RWPE1 (cell line): ENCODE measurements at regions not wholly inside any gene's neighbourhood (a gene's known extent, or its start where the extent isn't known, plus 50 kb on each side); places are given as distances from the start of the nearest gene placed in this dataset.

Experiments
- CTCF ChIA-PET: fragments of 350-600 bp; sonication (Branson Sonifier 250); formaldehyde crosslinking; extraction: SDS; loops from one replicate; lab custom pipeline; 2021; lab: Yijun Ruan, JAX
- POLR2A ChIA-PET: fragments of 400-600 bp; formaldehyde crosslinking; extraction: SDS; loops from one replicate; lab custom pipeline; 2020; ENCODE audit warnings: antibody characterized with exemption; ENCODE audit not compliant: low non-redundant PET; lab: Yijun Ruan, JAX
- DNase-seq: peaks from one replicate; pipeline ENCODE4 v3.0.0; 2012; ENCODE audit warnings: low spot score
- H3K27ac ChIP-seq: fragments of 450-650 bp; 2 replicates; pipeline ENCODE4 v1.5.1; 2017
- CTCF ChIP-seq: fragments of 450-650 bp; conservative IDR thresholded peaks from 2 replicates; pipeline ENCODE4 v1.5.1; 2017; ENCODE audit warnings: low read depth, mild to moderate bottlenecking

DNA sequence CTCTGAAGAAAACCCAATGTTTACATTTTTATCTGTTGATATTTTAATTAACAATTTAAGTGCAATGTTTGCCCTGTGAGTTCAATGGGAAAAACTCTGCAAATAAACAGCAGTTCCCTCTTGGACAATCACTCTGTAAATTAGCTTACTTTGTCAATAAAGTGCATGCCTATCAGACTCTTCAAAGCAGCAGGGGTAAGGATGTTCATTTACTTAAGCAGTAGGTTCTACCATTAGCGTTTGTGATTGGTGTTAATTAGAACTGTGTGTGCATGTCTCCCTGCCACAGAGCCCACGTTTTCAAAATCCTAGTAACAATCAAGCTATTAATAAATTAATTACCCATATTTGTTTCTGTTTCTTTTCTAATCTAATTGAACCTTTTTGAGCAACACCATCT lies 1921.6 kb upstream of the WWC1 start:
- H3K27ac ChIP-seq: no peak overlapping the region
- no peak for DNase-seq
- no peak for TF ChIP-seq CTCF
- ChIA-PET POLR2A (no interaction called here), CTCF (interaction anchor here (0.6 kb wide), 1 partner anchor 29 kb away, joined by 4 read pairs; no protein-coding TSS in a partner anchor)

GRCh38 chr5:166370928-166371690 lies 1920.3 kb upstream of the WWC1 start:
- peak; percentile 9 for DNase-seq
- TF ChIP-seq CTCF: no peak
- POLR2A ChIA-PET: no interaction called here
- CTCF ChIA-PET: no interaction called here
- no peak overlapping the region for H3K27ac ChIP-seq

DNA sequence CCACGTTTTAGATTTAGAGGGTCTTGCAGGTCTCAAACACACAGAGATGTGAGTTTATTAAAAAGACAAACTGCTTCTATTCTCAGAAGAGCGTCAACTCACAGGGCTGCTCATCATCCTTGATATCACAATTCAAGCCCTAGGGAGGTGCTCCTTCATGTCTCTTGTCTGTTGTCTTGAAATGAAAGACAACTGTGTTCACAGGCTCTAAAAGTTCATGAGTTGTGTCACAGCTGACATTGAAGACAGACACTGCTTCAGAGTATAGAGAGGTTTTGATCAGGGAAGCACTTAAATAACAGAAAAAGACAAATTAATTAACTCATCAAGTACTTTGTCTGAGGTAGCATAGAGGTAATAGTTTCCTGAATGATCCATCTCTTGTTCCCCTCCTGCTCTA lies 1917.6 kb upstream of the WWC1 start:
- DNase-seq: no peak
- POLR2A ChIA-PET: no interaction called here
- TF ChIP-seq CTCF: no peak
- CTCF ChIA-PET: no interaction called here
- no peak overlapping the region for H3K27ac ChIP-seq

- no peak for DNase-seq
- no peak for TF ChIP-seq CTCF
- CTCF ChIA-PET: no interaction called here
- POLR2A ChIA-PET: no interaction called here
- H3K27ac ChIP-seq: no peak overlapping the region
Measured at GRCh38 chr5:166377756-166378155, 1913.7 kb upstream of the WWC1 start.

DNA sequence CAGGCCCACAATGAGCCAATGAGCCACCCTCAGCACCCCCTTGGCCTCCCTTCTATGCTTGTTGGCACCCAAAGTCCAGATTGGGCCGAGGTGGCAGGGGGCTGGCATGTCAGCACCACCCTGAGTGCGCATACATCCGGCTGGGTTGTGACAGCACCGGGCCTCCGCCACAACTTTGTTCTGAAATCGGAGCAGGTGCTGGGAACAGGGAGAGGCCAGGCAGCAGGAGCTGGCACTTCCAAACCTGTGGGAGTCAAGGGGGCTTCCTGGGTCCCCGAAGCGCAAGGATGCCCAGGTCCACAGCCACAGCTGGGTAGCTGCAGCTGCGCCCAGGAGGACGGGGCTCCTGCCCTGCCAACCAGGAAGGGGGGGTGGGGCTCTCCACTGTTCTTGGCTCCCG lies 1911.9 kb upstream of the WWC1 start:
- no peak for TF ChIP-seq CTCF
- DNase-seq: no peak
- CTCF ChIA-PET: interaction anchor here (0.5 kb wide), 1 partner anchor 1851 kb away, joined by 3 read pairs; no protein-coding TSS in a partner anchor
- POLR2A ChIA-PET: no interaction called here
- H3K27ac ChIP-seq: no peak overlapping the region

DNA sequence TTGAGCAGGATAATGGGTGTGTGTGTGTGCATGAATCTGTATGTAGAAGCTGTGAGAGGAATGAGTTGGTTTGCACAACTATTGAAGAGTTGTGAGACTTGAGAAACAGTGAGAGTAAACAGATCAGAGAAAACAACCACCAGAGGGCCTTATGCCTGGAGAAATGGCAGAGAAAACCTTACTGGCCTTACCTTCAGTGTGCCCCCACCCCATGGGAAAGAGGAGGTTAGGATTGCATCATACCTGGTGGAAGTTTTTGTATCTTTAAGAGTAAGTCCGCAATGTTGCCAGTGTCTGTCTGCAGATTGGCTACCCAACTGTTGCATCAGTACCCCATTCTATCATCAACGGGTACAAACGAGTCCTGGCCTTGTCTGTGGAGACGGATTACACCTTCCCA lies 1909.4 kb upstream of the WWC1 start:
- ChIA-PET CTCF (no interaction called here), POLR2A (no interaction called here)
- TF ChIP-seq CTCF: no peak
- H3K27ac ChIP-seq: no peak overlapping the region
- DNase-seq: no peak
